ENCODE measurements at regions not wholly inside any gene's neighbourhood (a gene's known extent, or its start where the extent isn't known, plus 50 kb on each side); places are given as distances from the start of the nearest gene placed in this dataset.
"Not testable (repeated sequence)": the region's sequence is repeated elsewhere in the genome, so short reads cannot be mapped to it uniquely, and the experiment has no call there.

DNA sequence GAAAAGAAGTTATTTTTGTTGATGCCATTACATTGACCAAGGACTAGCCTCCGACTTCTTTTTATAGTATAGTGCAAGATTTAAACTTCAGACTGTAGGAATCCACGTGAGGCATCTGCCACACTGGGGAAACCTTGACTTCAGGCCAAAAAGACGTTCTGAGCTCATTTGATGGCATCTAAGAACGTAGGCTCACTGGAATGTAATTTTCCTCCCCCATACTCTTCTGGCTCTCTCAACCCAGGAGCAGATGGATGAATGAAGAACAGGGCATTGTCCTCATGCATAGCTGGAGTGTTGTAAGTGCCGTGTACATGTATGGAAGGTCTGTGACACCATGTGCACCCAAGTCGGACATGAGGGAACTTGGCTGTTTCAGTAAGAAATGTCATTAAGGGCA lies 72.8 kb upstream of the IKBKE start:
- H3K9me3 Mint-ChIP-seq; H3K9me3 ChIP-seq (replicated peaks in 1 of 2; ENCODE audit: control insufficient read depth in 1 of 2, insufficient read depth in 1 of 2, low read length in 2 of 2); H3K27me3 Mint-ChIP-seq (ENCODE audit: low read depth in 3 of 3); H3K27me3 ChIP-seq (ENCODE audit: control insufficient read depth in 2 of 2, insufficient read depth in 2 of 2, low read length in 2 of 2); H2AFZ ChIP-seq (ENCODE audit: insufficient read depth, low read depth, low read length, poor library complexity, severe bottlenecking); H3K27ac ChIP-seq (ENCODE audit: low read depth in 1 of 2, low read length in 2 of 2); H3K36me3 ChIP-seq (replicated peaks in 1 of 2; ENCODE audit: control insufficient read depth in 1 of 2, insufficient read depth in 2 of 2, low read length in 2 of 2); intact Hi-C loops (cut with micrococcal nuclease); H3K9ac ChIP-seq (ENCODE audit: insufficient read depth, low read length, poor library complexity, severe bottlenecking); H3K4me1 ChIP-seq (ENCODE audit: control insufficient read depth in 1 of 2, insufficient read depth in 2 of 2, low read length in 2 of 2); H3K4me2 ChIP-seq (replicated peaks; ENCODE audit: extremely low read depth, low read length, poor library complexity, severe bottlenecking); H3K4me1 Mint-ChIP-seq; DNase-seq; H3K27ac Mint-ChIP-seq; H4K20me1 ChIP-seq (ENCODE audit: insufficient read depth, low read length); H3K4me3 ChIP-seq (replicated peaks in 1 of 3; ENCODE audit: low read depth in 2 of 3, low read length in 3 of 3); H3K4me3 Mint-ChIP-seq; H3K79me2 ChIP-seq (ENCODE audit: insufficient read depth, low read length): not testable (repeated sequence)
- no CpG with 5 or more reads among the region's 6 CpGs for WGBS (ENCODE audit: insufficient coverage)
- peaks cover 14 to 17% of the 10 kb centered on the region in 2 donors for H3K36me3 Mint-ChIP-seq

DNA sequence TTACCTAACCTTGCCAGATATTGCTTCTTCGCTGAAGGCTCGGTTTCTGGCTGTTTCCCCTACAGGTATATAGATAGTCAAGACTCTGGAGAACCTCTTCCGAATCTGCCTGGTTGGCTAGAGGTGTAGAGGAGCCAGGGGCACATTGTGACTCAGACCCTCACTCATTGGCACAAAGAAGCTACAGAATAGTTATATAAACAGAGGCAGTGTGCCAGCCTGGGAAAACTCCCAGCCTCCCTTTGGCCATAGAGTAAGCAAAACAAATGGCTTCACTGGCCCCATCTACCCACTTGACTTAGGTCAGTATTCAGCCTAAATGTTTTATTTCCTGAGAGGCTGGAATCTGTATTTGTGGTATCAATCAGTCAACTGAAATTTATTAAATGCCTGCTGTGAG lies 72.0 kb upstream of the IKBKE start:
- H3K4me1 ChIP-seq (ENCODE audit: control insufficient read depth in 1 of 2, insufficient read depth in 2 of 2, low read length in 2 of 2); H4K20me1 ChIP-seq (ENCODE audit: insufficient read depth, low read length); H3K36me3 ChIP-seq (replicated peaks in 1 of 2; ENCODE audit: control insufficient read depth in 1 of 2, insufficient read depth in 2 of 2, low read length in 2 of 2); H3K27ac ChIP-seq (ENCODE audit: low read depth in 1 of 2, low read length in 2 of 2); intact Hi-C loops (cut with micrococcal nuclease); H3K9me3 ChIP-seq (replicated peaks in 1 of 2; ENCODE audit: control insufficient read depth in 1 of 2, insufficient read depth in 1 of 2, low read length in 2 of 2); H3K27me3 ChIP-seq (ENCODE audit: control insufficient read depth in 2 of 2, insufficient read depth in 2 of 2, low read length in 2 of 2); H3K79me2 ChIP-seq (ENCODE audit: insufficient read depth, low read length); H3K27me3 Mint-ChIP-seq (ENCODE audit: low read depth in 3 of 3); H3K4me1 Mint-ChIP-seq; H3K4me3 ChIP-seq (replicated peaks in 1 of 3; ENCODE audit: low read depth in 2 of 3, low read length in 3 of 3); H3K4me3 Mint-ChIP-seq; H3K27ac Mint-ChIP-seq; H3K4me2 ChIP-seq (replicated peaks; ENCODE audit: extremely low read depth, low read length, poor library complexity, severe bottlenecking); H2AFZ ChIP-seq (ENCODE audit: insufficient read depth, low read depth, low read length, poor library complexity, severe bottlenecking); DNase-seq; H3K9ac ChIP-seq (ENCODE audit: insufficient read depth, low read length, poor library complexity, severe bottlenecking); H3K9me3 Mint-ChIP-seq: not testable (repeated sequence)
- H3K36me3 Mint-ChIP-seq, result peaks cover 14 to 17% of the 10 kb centered on the region in 2 donors
- no CpG with 5 or more reads among the region's 3 CpGs for WGBS (ENCODE audit: insufficient coverage)

DNA sequence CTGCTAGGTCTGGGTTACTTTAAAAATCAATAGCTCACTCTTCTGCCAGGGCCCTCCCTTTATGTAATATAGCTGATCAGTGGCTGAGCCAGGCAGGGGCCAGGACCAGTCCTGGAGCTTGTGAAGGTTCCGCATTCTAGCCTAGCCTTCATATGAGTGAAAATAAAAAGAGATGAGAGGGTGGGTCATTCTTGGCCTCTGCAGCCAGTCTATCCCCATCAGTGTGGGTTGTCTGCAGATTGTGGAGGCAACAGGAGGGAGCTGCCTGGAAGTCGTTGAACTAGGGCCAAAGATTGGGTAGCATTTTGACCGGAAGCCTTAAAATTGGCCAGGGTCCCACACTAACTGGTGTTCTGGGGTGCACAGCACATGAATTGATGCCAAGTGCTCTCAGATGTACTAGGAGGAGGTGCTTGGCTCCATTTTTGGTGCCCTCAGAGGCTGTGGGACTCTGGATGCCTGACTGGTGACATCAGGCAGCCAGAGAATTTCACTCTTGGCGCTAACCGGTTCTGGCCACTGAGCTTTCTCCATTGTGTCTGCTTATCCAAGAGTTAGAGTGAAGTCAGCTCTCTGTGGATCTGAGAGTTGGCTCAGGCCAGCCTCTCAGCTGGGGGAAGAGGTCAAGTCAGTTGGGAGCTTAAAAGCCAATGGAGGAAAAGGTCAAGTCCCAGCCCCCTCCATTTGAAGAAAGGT lies 66.5 kb upstream of the IKBKE start:
- H3K4me1 Mint-ChIP-seq; H3K27ac ChIP-seq (ENCODE audit: low read depth in 1 of 2, low read length in 2 of 2); H3K9me3 ChIP-seq (replicated peaks in 1 of 2; ENCODE audit: control insufficient read depth in 1 of 2, insufficient read depth in 1 of 2, low read length in 2 of 2); H3K36me3 Mint-ChIP-seq; H3K9me3 Mint-ChIP-seq; H3K27me3 Mint-ChIP-seq (ENCODE audit: low read depth in 3 of 3); H3K4me3 Mint-ChIP-seq; H3K4me1 ChIP-seq (ENCODE audit: control insufficient read depth in 1 of 2, insufficient read depth in 2 of 2, low read length in 2 of 2); H4K20me1 ChIP-seq (ENCODE audit: insufficient read depth, low read length); H3K9ac ChIP-seq (ENCODE audit: insufficient read depth, low read length, poor library complexity, severe bottlenecking); DNase-seq; H3K79me2 ChIP-seq (ENCODE audit: insufficient read depth, low read length); H3K27me3 ChIP-seq (ENCODE audit: control insufficient read depth in 2 of 2, insufficient read depth in 2 of 2, low read length in 2 of 2); H2AFZ ChIP-seq (ENCODE audit: insufficient read depth, low read depth, low read length, poor library complexity, severe bottlenecking); H3K4me2 ChIP-seq (replicated peaks; ENCODE audit: extremely low read depth, low read length, poor library complexity, severe bottlenecking); H3K36me3 ChIP-seq (replicated peaks in 1 of 2; ENCODE audit: control insufficient read depth in 1 of 2, insufficient read depth in 2 of 2, low read length in 2 of 2); H3K27ac Mint-ChIP-seq; H3K4me3 ChIP-seq (replicated peaks in 1 of 3; ENCODE audit: low read depth in 2 of 3, low read length in 3 of 3); intact Hi-C loops (cut with micrococcal nuclease): not testable (repeated sequence)
- no CpG with 5 or more reads among the region's 5 CpGs for WGBS (ENCODE audit: insufficient coverage)

- H3K27ac Mint-ChIP-seq; H3K4me2 ChIP-seq (replicated peaks; ENCODE audit: extremely low read depth, low read length, poor library complexity, severe bottlenecking); H3K79me2 ChIP-seq (ENCODE audit: insufficient read depth, low read length); H2AFZ ChIP-seq (ENCODE audit: insufficient read depth, low read depth, low read length, poor library complexity, severe bottlenecking); H3K4me1 ChIP-seq (ENCODE audit: control insufficient read depth in 1 of 2, insufficient read depth in 2 of 2, low read length in 2 of 2); H3K36me3 ChIP-seq (replicated peaks in 1 of 2; ENCODE audit: control insufficient read depth in 1 of 2, insufficient read depth in 2 of 2, low read length in 2 of 2); H3K27me3 ChIP-seq (ENCODE audit: control insufficient read depth in 2 of 2, insufficient read depth in 2 of 2, low read length in 2 of 2); H3K4me3 ChIP-seq (replicated peaks in 1 of 3; ENCODE audit: low read depth in 2 of 3, low read length in 3 of 3); H3K4me3 Mint-ChIP-seq; H3K4me1 Mint-ChIP-seq; H3K9ac ChIP-seq (ENCODE audit: insufficient read depth, low read length, poor library complexity, severe bottlenecking); H3K9me3 ChIP-seq (replicated peaks in 1 of 2; ENCODE audit: control insufficient read depth in 1 of 2, insufficient read depth in 1 of 2, low read length in 2 of 2); H3K27me3 Mint-ChIP-seq (ENCODE audit: low read depth in 3 of 3); H3K27ac ChIP-seq (ENCODE audit: low read depth in 1 of 2, low read length in 2 of 2); H3K9me3 Mint-ChIP-seq; H4K20me1 ChIP-seq (ENCODE audit: insufficient read depth, low read length); DNase-seq; intact Hi-C loops (cut with micrococcal nuclease); H3K36me3 Mint-ChIP-seq: not testable (repeated sequence)
- no CpG with 5 or more reads among the region's 8 CpGs for WGBS (ENCODE audit: insufficient coverage)
These were observed 65.8 kb upstream of the IKBKE start for GRCh38 chr1:206404309-206405027.

Measured in CD14-positive monocyte (primary cell).